ENCODE measurements at regions not wholly inside any gene's neighbourhood (a gene's known extent, or its start where the extent isn't known, plus 50 kb on each side); places are given as distances from the start of the nearest gene placed in this dataset.

DNA sequence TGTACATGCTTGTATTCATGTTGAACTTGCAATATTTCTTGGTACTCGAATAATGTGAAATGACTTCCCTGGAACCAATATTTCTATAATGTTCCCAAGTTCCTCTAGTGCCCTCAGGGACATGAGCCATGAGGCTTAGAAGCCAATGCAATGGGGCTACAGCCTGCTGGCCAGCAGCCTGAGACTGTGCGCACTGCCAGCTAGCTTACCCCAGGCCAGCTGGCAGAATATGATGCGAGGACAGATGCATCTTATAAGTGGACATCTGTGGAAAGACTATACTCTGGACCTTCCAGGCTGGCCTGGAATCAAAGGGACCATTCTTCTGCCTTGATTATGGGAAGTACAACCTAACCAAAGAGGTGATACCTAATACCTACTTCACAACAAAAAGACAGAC, 1862.0 kb upstream of the ACO1 start:
- TF ChIP-seq, protein P1, sequence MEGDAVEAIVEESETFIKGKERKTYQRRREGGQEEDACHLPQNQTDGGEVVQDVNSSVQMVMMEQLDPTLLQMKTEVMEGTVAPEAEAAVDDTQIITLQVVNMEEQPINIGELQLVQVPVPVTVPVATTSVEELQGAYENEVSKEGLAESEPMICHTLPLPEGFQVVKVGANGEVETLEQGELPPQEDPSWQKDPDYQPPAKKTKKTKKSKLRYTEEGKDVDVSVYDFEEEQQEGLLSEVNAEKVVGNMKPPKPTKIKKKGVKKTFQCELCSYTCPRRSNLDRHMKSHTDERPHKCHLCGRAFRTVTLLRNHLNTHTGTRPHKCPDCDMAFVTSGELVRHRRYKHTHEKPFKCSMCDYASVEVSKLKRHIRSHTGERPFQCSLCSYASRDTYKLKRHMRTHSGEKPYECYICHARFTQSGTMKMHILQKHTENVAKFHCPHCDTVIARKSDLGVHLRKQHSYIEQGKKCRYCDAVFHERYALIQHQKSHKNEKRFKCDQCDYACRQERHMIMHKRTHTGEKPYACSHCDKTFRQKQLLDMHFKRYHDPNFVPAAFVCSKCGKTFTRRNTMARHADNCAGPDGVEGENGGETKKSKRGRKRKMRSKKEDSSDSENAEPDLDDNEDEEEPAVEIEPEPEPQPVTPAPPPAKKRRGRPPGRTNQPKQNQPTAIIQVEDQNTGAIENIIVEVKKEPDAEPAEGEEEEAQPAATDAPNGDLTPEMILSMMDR (IDR thresholded peaks at IDR 0.05): no peak

DNA sequence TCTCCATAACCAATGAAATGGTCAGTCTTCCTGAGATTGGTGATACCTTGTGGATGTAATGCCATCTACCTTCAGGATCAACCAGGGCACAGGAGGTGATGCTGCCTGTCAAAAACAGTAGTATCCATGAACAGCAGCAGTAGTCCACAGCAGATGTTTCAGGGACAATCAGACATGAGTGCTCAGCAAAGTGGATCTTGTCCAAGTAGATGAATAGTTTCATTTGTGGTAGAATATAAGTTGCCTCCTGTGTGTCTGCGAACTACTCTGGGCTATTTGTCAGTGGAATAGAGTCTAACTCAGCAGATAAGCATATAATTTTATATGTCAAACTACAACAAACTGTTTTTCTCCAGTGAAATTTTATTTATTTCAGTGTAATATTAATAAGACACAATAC, 1860.1 kb upstream of the ACO1 start:
- TF ChIP-seq, protein P1 (IDR thresholded peaks at IDR 0.05): no peak

DNA sequence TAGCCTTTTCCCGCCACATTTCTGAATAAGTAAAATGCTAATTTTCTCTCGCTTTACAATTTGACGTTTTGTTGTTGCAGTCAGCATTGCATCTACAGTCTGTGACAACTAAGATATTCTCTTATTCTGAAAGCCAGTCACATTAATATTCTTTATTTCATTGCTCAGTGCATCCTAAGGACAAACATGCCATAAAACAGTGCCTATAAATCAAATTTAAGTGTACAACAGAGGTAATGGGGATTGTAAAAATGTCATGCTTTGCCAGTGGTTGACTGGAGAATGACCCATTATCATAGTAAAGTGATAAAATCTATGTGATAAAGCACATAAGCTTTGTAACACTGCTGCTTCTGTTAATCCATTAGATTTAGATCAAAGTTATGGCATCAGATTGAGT, 1850.0 kb upstream of the ACO1 start:
- TF ChIP-seq, protein P1 (IDR thresholded peaks at IDR 0.05): no peak

DNA sequence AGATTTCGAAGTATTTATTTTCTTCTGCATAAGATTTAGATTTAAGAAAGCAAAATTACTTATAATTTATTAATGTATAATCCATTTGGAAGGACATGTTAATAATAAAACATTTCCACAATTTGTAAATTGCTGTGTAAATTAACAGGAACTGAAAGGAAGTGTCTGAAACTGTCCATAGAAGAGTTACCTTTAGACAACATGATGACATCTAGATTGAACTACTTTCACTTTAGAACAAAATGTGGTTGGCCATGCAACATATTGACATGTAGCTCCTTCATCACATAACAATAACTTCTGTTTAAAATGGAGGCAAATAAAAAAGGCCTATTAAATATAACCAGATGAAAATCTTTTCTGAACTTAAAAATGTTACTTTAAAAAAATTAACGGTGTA, 1849.5 kb upstream of the ACO1 start:
- TF ChIP-seq, protein P1 (IDR thresholded peaks at IDR 0.05): no peak

DNA sequence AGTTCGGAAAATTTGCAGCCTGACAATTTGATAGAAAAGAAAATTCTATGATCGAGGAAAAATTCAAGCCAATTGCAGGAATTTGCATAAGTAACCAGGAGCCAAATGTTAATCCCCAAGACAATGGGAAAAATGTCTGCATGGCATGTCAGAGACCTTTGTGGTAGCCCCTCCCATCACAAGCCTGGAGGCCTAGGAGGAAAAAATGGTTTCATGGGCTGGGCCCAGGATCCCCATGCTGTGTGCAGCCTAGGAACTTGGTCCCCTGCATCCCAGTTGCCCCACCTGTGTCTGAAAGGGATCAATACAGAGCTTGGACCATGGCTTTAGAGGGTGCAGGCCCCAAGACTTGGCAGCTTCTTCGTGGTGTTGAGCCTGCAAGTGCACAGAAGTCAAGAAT, 1847.9 kb upstream of the ACO1 start:
- TF ChIP-seq, protein P1 (IDR thresholded peaks at IDR 0.05): no peak

DNA sequence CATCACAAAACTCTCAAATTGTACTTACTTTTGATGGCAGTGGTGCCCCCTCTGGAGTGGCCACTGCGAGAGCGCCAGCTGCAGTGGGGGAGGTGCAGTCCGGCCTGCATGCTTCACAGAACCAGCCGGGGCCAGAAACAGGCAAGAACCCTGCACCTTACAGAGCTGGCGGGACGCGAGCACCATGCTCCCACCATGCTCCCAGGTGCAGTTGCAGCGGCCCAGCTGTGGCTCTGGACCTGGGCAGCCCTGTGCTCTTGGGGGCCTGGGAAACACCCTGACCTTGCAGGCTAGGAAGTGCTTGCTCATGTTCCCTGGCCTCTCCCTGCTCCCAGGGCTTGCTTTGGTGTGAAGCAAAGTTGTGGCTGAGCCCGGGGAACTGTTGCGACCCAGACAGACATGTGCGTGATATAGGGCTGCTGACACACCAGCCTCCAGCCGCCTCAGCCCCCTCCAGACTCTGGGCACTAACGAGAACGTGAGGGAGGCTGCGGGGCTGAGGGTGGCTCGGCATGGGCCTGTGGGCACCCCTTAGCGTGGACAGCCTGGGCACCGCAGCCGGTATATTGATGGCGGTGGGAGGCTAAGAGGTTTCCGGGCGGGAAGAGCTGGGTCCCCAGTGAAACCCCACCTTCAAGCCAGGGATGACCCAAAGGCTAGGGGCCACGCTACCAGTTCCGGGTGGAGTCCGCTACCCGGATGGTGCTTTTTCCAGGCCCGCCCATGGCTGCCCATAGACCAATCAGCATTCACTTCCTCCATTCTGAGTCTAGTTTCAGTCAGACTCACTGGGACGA, 1809.9 kb upstream of the ACO1 start:
- TF ChIP-seq, protein P1 (IDR thresholded peaks at IDR 0.05): no peak

DNA sequence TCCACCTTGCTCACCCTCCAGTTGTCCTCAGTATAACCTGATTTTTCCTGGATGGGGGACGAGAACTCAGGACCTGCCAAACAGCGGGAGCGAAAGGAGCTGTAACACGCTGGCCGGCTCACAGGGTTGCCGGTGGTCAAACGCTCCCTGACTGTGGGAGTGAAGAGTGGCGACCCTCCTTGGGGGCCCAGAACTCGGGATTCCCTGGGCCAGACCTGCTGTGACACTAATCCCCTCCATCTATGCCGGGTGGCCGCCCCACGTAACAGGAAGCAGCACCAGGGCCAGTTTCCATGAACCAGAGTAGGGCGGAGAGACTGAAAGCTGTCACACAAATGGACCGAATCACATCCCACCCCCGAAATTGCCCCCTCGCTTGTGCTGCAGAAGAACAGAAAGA, 1809.2 kb upstream of the ACO1 start:
- TF ChIP-seq, protein P1 (IDR thresholded peaks at IDR 0.05): no peak

- TF ChIP-seq, protein P1 (IDR thresholded peaks at IDR 0.05): no peak
Measured at GRCh38 chr9:30575691-30576090, 1808.8 kb upstream of the ACO1 start.
